ENCODE measurements at regions not wholly inside any gene's neighbourhood (a gene's known extent, or its start where the extent isn't known, plus 50 kb on each side); places are given as distances from the start of the nearest gene placed in this dataset.

GRCh38 chr2:62372824-62373223, 133.2 kb downstream of the TMEM17 start:
- no peak for TF ChIP-seq POLR2A (IDR thresholded peaks at IDR 0.05)
- no peak for TF ChIP-seq CTCF (IDR thresholded peaks at IDR 0.05)

Measured in uterus (tissue), 2 donors.